ENCODE measurements at regions not wholly inside any gene's neighbourhood (a gene's known extent, or its start where the extent isn't known, plus 50 kb on each side); places are given as distances from the start of the nearest gene placed in this dataset.

DNA sequence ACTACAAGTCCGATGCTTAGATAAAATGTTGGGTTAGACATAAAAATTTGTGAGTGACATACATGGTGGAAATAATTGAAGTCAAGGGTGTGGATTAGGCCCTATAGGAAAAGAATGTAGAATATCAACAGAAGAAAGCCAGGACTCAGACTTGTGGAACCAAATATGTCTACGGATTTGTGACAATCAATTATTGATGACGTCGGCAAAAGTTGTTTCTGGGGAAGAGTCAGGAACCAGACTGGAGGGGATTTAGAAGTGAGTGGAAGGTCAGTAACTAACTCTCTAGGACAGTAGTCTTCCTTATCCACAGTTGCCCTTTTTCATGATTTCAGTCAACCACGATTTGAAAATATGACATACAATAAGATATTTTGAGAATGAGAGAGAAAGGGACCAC, 130.9 kb upstream of the TANK start:
- no peak for DNase-seq (ENCODE audit: low spot score)

DNA sequence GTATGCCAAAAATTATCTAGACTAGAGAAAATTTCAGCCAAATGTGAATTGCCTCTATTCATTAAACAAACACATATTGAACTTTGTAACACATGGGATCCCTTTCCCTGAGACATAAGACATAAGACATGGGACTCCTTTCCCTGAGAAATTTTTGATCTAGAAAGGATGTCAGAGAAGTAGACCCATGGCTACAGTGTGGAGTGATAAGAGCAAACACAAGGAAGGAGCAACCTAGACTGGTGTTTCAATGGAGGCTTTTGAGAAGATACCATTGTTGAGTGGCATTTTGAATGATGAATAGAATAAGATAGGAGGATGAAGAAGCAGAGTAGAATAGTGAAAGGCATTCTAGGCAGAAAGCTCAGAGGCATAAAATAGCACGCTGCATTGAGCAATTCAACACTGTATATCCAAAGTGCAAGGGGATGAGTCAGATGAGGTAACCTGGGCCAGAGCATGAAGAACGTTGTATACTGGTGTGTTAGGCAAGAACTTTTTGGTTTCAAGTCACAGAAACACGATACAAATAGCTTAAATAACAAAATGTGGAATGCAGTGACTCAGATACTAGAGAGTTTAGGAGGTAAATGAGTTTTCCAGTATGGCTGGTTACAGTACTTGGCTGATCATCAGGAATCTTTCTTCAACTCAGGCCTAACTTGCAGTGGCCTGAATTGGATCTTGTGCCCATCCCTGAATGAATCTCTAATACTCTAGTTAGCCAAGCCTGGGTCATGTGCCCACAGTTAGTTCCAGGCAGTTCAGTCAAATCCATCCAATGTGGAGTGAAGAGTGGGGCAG, 129.8 kb upstream of the TANK start:
- DNase-seq (ENCODE audit: low spot score): no peak

DNA sequence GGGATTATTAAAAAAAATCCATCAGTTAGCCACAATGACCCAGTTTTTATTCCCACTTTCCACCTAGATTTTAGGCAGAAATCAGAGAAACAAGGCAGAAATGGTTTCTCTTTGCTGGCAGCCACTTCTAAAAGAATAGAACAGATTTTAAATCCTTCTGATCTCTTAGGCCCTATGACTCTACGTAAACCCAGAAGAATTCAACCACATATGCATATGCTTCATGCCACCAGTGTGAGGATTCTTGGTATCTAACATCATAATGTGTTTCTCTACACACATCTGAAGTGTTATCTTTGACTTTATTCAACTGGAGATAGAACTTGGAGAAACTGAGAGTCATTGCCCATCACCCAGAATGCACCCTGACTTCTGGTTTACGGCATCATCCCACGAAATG, 128.7 kb upstream of the TANK start:
- no peak for DNase-seq (ENCODE audit: low spot score)

DNA sequence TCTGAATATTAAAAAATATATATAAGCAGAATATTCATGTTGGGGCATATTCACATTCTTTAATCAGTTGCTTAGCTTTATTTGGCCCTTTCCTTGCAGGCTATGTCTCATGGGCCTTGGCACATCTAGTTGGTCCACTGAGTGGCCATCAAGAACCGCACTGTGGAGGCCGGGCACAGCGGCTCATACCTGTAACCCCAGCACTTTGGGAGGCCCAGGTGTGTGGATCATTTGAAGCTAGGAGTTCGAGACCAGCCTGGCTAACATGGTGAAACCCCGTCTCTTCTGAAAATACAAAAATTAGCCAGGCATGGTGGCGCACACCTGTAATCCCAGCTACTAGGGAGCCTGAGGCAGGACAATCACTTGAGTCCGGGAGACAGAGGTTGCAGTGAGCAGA, 127.6 kb upstream of the TANK start:
- DNase-seq (ENCODE audit: low spot score): no peak

DNA sequence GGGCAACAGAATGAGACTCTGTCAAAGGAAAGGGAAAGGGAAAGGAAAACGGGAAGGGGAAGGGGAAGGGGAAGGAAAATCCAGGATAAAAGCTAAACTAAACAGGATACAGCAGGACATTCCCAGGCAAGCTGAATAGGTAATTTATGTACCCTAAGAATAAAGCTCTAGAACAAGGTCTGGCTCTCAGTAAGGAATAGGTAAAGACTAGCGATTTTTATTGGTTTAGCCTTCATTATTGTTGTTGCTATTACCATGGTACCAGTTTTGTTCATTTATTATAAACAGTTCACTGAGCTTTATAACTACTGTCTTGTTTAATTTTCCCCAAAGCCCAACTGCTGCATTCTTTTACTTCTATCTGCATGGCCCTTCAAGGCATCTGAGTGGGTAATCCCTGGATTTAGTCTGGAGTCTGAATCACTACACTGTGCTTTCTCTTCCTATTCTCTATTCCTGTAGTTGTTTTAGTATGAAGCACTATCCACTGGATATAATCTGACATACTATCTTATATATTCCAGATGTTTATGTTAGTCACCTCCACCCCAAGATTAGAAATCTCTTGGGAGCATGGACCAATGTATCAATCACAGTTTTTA, 127.1 kb upstream of the TANK start:
- no peak for DNase-seq (ENCODE audit: low spot score)

DNA sequence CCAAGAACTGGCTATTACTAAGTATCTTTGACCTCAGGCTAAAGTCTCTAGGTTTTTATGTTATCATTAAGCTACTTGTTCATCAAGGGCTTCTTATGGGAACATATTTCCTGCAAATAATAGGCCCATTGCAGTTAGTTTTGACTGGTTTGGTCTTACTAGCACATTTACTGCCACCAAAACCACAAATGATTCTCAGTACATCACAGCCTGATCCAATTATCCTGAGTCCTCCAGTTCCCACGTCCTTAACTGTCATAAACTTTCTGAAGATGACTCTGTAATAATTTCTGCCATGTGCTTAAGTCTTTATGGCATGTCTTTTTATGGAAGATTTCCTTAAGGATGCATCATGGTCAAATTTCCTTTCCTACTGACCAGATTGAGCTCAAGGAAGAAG, 123.3 kb upstream of the TANK start:
- no peak for DNase-seq (ENCODE audit: low spot score)

DNA sequence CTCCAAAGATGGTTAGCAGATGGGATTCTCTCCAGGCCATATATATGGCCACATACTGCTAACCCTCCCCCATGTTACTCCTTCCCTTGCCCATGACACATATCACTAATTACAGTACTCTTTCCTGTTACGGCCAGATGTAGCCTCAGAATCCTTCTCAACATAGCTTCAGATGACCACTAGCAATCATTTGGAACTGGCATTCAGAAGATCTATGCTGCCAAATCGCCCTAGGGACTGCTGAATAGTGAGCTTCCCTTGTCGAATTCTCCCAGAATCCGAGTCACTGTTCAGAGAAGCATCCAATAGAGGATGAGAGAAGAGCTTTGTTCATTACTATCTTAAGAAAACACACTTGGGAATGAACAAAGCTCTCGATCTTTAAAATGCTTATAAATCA, 121.2 kb upstream of the TANK start:
- DNase-seq (ENCODE audit: low spot score): no peak

DNA sequence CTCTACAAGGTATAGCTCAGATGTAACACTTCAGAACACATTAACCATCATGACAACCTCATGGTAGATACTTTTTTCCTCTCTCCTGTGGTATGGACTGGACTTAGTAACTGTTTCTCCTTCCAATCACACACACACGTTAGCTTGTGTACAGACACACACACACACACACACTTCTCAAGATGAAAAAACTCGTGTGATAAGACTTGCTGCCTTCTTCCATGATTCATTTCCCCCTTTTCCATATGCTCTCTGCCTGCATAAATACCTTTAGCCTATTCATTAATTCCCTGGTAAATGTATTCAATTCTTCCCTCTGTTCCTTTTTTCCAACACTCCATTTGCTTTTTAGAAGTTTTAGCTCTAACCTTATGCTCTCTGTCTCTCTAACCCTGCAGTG, 118.9 kb upstream of the TANK start:
- DNase-seq (ENCODE audit: low spot score): no peak

DNA sequence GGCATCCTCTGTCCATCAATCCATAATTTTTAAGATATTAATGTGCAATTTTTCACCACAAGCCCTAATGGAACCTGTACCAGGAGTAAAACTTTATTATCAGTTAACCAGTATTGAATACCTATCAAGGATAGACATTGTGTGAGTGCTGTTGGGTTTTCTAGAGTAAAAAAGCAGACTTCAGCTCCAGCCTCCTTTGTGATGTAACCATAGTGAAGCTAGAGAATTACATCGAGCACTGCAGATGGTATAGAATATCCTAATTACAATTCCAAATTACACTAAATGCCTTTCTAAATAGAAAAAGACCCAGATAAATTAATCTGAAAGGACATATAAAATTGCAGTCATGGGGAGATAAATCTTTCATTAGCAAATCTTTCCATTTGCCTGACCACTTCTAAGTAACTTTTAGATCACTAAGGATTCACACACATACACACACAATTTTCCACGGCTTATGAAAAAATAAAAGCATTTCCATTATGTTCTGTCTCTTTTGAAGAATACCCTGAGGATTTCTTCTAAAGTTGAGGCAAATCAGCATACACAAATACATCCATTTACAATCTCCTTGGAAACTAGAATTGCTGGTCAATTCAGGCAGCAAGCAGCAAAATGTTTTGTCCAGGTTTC, 117.1 kb upstream of the TANK start:
- no peak for DNase-seq (ENCODE audit: low spot score)

DNA sequence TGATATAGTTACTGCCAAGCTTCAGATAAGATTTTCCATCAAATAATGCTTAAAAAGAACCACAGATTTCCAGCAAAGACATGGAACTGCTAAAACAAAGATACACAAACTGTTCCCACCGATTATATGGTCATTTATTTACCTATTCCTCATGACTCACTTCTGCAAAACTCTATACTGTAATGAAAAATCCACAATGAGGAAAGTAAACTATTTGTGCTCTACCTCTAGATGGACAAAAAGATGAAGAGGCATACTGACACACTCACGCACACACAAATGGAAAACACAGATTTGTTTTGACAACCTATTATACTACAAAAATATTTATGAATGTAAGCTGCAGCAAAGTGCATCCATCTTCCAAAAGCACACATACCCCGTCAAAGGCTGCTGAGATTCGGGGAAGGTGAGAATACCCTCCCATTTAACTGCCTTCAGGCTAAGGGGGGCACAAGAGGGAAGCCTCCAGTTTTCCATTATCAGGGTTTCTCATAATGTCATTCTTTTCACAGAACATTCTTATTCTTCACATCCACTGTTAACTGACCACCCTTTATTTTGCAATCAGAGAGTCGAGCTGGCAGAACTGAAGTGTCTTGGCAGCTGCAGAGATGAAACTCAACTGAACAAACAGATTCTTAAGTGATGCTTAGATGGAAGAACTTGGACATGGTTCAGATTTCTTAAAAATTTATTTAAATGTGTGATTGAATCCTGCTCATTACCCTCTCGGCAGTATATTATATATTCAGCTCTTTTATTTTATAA, 115.9 kb upstream of the TANK start:
- no peak for DNase-seq (ENCODE audit: low spot score)

DNA sequence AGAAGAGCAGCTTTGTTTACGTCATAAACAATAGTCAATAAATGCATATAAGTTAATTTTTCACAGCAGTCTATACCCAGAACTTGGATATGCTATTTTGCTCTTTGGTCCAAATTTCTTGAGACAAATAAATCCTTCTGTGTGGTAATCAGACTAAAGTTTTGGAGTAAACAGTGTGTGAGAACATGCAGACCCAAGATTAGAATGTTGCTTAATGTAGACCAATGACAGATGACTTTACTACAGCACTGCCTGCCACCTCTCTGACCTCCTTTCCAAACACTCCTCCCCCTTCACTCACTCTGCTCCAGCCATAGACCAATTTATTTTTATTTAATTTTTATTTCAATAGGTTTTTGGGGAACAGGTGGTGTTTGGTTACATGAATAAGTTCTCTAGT, 115.3 kb upstream of the TANK start:
- DNase-seq (ENCODE audit: low spot score): no peak

DNA sequence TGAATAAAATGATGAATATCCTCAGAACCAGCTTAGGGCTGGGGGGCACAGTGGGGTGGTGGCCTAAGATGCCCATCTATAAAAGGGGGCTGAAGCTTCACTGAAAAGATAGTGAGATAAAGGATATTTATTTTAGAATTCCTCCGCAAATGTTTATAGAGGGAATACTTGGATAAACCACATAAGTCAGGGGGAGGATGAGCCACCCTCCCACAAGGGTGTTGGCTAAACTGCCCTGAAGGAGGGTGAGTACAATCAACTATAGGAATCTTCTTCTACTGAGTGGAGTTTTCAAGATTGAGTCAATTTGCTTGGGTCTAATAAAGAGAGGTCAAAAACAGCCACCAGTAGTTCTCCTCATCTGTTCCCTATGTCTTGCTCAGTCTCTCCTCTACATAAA, 114.5 kb upstream of the TANK start:
- no peak for DNase-seq (ENCODE audit: low spot score)

DNA sequence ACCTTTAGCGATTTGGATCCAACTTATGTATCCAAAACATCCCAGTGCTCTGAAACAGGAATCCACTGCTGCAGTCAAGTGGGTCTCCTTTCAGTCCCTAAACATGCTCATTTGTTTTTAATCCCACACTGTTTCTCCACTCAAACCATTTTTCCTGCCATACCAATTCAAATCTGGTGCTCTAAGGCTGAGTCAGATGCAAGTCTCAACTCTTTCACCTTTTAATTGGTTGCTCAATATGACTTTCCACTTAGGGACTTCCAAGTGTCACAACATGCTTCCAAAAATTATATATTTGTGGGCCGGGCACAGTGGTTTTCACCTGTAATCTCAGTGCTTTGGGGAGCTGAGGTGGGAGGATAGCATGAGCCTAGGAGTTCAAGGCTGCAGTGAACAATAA, 113.4 kb upstream of the TANK start:
- no peak for DNase-seq (ENCODE audit: low spot score)

DNA sequence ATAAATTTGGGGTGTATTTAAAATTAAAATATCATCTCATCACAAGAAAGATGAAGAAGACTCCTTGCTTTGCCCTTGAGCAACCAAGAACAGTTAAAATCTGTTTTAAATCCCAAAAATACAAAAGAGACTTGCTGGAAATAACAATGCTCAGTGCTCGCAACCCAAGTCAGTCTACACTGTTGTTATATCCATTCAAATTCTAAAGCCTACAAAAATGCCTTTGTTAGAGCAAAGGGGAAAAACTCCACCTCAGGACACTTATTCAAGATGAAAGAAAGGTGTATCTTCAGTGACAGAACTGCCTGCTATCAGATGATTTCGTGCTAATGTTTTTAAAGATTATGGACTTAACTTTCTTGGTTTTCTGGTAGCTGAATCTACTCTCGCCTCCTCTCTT, 111.9 kb upstream of the TANK start:
- no peak for DNase-seq (ENCODE audit: low spot score)

DNA sequence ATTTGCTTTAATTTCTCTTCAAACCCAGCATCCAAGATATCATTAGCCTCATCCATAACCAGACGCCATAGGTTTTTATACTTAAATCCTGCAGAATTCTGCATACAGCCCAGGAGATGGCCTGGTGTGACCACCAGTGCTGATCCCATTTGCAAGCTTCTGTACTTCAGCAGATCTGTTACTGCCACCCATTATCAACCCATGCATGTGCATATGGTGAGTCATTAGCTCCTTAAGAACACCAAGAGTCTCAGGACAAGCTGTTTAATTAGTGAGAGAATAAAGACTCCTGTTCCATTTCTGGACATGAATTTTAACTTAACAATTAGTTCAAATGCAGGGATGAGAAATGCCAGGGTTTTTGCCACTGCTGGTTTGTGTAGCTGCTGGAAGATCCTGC, 110.7 kb upstream of the TANK start:
- no peak for DNase-seq (ENCODE audit: low spot score)

DNA sequence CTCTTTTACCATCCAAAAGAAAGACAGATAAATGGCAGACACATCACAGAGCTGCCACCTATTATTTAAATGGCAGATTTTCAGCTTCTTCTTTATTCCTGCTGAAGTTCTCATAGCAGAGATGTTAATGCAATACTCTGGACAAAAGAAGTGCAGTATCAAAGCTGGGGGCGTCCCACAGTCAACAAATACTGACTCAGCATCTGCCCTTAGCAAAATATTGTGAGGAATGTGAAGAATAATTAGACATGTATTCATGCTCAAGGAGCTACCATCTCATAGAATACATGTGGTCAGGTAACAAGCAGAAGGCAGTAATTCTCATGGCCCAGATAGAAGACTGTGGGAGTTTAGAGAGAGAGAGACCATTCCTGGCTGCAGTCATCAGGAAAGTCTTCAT, 108.0 kb upstream of the TANK start:
- no peak for DNase-seq (ENCODE audit: low spot score)

DNA sequence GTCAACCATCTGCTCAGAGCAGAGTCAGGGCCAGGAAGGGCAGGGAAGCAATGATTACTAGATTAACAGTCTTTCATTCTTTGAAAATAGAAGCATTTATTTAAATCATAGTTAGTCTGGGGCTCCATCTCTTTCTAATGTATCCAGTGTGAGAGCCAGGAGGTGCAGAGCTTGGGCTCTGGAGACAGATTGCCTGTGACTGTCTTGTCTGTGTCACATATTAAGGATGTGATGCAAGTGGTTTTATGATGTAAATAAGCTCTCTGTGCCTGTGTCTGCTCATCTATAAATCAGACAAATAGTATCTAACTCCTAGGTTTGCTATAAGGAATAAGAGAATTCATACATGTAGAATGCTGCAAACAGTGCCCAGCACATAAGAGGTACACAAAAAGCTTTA, 104.9 kb upstream of the TANK start:
- no peak for DNase-seq (ENCODE audit: low spot score)

DNA sequence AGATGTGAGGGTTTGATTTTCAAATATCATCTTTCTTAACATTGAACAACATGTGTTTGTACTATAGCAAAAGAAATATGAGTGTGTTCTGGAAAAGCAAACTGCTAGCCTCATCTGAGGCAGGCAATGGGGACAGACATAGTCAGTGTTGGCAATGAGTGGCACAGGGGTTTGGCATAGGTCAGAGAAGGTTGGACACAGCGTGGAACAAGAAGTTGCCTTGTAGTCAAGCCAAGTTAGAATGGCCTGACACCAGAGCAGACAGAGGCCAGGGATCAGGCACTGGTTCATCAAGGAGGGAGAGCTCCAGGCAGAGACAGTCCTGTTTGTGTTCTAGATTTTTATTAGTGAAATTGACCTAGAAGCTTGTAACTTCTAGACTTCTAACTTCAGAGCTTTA, 100.8 kb upstream of the TANK start:
- no peak for DNase-seq (ENCODE audit: low spot score)

DNA sequence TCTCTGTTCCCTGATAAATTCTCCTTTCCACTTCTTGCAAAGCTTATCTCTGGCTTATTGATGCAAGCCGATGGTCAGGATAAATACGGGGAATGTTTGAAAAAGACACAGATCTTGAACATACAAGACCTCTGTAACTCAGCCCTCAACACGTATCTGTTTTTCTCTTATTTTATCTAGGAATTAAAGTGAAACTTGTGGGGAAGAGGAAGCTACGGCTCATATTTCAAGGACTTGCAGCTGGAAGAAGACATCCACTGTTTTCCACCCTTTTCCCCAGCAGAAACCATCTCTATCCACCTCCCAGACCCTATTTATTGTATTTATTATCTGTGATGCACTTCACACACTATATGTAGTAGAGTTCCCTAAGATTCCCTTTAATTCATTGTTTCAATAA, 98.4 kb upstream of the TANK start:
- DNase-seq (ENCODE audit: low spot score): no peak

DNA sequence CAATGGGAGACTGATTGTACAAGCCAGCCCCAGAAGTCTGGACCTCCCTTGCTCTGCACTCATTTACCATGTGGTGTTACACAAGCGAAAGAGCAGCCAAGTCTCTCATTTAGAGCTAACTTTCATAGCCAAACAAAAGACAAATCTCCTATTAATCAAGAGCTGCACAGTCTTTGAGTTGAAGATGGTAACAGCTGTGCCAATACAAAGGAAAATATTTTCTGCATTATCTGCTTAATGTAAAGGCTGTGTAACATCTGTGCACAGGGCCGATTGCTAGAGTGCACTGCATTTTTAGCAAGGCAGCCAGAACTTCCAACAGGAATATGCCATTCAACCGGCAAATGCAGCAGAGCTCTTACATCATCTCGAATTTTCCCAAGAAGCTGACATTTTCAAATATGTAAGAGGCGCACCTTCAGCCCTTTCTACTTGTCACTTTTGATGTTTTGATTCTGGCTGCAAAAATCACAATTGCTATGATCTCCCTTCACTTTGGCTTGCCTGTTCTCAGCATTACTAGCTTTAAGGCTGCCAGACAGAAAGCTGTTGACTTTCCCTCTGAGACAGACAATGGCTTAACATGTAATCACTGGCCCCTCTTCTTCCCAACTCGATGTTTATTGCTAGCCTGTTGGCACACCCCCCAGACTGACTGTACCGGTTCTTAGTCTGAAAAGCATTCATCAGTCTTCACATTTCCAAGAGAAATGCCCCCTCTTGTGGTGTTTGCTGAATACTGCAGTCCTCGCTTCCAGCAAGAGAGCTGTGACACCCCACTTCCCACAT, 96.9 kb upstream of the TANK start:
- DNase-seq (ENCODE audit: low spot score): peak; percentile 87

DNA sequence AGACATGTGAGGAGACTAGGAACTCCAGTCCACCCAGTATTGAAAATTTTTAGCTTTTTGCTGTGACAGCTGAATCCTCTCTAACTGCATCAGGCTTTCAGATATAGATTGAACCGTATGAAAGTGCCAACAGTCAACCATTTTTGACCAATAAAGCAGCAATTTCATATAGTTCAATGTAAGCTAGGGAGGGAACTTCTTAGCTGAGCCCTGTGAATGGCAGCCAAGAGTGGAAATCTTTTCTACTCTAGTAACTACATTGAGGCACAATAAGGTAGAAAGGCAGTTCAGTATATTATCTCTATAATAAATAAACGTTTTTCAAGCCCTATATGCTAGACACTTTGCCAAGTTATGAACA, 96.3 kb upstream of the TANK start:
- DNase-seq (ENCODE audit: low spot score): no peak

DNA sequence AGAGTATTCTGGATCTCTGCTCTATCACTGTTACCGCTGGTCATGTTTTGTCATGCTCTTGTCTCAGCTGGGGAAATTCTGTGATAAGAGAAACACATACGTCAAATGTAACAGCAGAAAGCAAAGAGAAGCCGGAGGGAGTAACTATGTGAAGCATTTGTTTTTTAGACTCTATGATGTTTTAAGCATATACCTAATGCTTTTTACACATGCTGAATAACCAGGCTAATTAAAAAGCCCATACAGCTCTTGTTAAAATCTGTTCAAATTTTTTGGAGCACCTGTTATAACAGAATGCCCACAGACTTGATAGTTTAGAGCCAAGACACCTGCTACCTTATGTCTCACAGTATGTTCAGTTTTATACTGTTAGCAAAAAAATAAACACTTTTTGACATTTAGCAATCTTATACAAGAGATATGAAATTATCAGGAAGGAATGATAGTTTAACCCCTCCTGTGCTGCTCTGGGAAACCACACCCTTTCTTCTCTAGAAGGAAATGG, 92.3 kb upstream of the TANK start:
- no peak for DNase-seq (ENCODE audit: low spot score)
